IPS DF 4.7 (cell line): ENCODE measurements at regions not wholly inside any gene's neighbourhood (a gene's known extent, or its start where the extent isn't known, plus 50 kb on each side); places are given as distances from the start of the nearest gene placed in this dataset.

Source experiments
- DNase-seq: peaks from one replicate; pipeline ENCODE4 v3.0.0-alpha.2; 2013; ENCODE audit warnings: low spot score; ENCODE audit errors: extremely low read depth

DNA sequence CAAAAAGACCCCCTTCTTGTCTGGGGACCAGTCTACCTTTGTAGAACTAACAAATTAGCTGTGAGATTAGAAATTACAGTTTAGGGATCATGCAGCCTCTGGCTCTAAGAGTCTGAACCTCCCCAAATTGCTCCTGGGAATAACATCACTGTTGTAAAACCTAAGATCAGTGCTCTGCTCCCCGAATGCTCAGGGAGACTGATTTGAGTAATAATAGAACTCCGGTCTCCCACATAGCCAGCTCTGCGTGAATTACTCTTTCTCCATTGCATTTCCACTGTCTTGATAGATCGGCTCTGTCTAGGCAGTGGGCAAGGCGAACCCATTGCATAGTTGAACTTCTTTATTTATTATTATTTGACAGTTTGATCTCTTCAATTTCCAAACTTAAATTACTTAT, 160.8 kb upstream of the VCX3A start:
- no peak for DNase-seq

DNA sequence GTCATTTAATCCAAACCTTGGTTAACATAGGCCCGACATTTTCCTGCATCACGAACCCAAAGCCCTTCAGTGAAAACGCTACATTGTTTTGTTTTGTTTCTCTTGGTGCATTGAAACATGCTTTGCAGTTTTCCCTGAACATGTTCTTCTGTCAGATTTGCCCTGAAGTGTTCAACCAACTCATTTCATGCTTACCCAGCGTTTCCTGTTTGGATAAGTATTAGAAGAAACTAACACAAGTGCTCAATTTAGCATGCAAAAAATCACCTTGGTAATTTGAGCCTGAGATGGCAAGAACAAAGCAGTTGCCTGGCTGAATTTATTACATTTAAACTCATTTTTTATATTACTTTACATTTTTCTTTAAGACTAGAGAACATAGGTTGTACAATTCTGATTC, 160.1 kb upstream of the VCX3A start:
- no peak for DNase-seq

DNA sequence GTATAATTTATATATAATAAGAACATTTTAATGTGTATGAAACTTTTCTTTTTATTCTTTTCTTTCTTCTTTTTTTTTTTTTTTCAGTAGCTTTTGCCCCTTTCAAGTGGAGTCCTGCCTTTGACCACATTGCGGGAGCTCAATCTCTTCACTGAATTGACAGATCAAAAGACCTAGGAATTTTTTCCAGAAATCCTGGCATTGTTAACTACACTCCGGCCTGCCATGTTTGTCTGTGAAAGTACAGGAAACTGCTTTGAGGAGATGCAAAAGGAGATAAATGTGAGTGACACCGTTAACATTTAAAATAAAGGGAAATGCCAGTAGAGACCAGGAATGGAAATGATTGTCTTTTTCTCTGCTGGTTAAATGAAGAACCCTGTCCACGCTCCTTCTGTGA, 159.3 kb upstream of the VCX3A start:
- DNase-seq, result no peak

- DNase-seq, result no peak
These were observed 158.1 kb upstream of the VCX3A start for GRCh38 chrX:6693051-6693450.

GRCh38 chrX:6685489-6685888, 150.6 kb upstream of the VCX3A start:
- no peak for DNase-seq

DNA sequence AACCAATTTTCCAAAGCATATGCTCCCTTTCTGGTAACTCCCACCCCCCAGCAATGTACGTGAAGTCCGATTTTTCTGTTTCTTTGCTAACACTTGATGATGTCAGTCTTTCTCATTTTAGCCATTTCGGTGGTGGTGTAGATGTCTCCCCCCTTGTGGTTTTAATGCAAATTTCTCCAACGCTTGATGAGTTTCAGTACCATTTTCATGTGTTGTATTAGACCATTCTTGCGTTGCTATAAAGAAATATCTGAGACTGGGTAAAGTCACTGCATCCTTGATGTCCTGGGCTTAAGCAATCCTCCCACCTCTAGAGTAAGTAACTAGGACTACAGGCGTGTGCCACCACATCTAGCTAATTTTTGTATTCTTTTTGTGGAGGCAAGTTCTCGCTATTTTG, 148.4 kb upstream of the VCX3A start:
- DNase-seq, result no peak

DNA sequence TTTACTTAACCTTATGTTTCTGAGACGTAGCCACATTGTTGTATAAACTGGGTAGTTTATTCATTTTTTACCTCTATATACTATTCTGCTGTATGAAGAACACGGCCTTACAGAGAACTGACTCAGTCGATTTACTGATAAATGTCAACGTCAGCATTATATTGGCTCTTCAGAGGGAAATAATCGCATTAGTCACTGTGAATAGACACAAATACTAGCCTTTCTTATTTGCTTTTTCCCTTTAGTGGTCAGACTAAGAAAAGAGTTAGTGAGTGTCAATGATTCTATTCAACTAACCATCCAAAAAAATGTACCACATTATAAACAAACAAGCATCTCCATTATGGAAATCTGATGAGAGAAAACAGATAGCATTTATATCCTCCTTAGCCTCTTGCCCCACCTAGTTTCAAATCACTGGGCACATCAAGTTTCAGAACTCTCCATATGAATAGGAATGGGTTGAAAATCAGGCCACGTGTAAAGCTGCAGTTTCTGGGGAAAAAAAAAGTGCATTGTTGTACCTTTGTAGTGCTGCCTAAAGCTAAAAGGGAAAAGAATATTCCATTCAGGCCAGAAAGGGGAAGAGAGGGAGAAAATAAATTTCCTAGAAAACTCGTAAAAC, 146.7 kb upstream of the VCX3A start:
- DNase-seq, result no peak

- no peak for DNase-seq
These were observed 145.1 kb upstream of the VCX3A start for GRCh38 chrX:6679988-6680387.

DNA sequence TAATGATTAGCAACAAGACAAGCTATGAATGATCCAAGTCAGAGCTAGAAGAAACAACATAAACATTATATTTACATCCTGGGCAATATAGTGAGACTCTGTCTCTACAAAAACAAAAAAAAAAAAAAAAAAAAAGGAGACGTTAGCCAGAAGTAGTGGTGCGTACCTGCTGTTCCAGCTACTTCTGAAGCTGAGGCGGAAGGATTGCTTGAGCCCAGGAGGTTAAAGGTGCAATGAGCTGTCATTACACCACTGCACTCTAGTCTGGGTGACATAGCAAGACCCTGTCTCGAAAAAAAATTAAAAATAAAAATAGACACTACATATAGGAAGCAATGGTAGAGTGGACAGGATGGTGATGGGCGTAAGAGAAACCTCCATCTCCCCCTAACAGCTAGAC, 144.6 kb upstream of the VCX3A start:
- DNase-seq, result no peak

GRCh38 chrX:6678313-6678712, 143.4 kb upstream of the VCX3A start:
- no peak for DNase-seq

- no peak for DNase-seq
These were observed 139.8 kb upstream of the VCX3A start for GRCh38 chrX:6674734-6675133.

DNA sequence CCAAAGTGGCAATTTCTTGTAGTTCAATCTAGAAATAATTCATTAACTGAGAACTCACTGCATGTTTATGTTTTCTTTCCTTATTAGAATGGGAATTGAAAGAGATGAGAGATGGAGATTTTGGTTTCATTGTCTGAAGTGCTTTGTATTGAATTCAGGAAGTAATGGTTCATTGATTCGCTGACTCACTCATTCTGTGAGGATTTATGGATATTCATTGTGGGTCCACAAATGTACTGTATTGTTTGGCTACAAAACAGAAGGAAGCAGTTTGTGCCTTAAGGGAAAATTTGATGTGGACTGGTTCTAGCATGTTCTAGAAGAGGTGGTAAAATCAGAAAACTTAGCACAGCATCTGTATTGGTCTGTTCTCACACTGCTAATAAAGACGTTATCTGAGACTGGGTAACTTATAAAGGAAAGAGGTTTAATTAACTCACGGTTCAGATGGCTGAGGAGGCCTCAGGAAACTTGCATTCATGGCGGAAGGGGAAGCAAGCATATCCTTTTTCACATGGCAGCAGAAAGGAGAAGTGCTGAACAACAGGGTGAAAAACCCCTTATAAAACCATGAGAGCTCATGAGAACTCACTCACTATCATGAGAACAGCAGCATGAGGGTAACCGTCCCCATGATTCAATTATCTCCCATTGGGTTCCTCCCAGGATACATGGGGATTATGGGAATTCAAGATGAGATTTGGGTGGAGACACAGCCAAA, 132.3 kb upstream of the VCX3A start:
- no peak for DNase-seq

DNA sequence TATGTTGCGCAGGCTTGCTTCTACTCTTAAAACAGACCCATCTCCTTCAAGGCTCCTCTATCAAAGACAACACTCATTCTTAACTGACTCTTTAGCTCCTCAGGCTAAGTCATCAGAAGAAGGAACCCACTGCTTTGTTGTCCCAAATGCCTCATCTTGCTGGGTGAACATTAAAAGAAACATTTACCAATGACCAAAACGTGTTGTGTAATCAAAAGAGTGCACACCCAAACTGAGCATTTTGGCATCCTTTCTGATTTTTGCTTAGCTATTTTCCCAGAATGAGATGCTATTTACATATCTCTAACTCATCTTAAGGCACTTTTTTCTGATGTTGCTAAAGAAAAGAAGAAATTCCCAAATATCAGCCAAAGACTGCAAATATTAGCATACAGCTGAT, 131.7 kb upstream of the VCX3A start:
- no peak for DNase-seq

GRCh38 chrX:6661736-6662135, 126.8 kb upstream of the VCX3A start:
- no peak for DNase-seq

DNA sequence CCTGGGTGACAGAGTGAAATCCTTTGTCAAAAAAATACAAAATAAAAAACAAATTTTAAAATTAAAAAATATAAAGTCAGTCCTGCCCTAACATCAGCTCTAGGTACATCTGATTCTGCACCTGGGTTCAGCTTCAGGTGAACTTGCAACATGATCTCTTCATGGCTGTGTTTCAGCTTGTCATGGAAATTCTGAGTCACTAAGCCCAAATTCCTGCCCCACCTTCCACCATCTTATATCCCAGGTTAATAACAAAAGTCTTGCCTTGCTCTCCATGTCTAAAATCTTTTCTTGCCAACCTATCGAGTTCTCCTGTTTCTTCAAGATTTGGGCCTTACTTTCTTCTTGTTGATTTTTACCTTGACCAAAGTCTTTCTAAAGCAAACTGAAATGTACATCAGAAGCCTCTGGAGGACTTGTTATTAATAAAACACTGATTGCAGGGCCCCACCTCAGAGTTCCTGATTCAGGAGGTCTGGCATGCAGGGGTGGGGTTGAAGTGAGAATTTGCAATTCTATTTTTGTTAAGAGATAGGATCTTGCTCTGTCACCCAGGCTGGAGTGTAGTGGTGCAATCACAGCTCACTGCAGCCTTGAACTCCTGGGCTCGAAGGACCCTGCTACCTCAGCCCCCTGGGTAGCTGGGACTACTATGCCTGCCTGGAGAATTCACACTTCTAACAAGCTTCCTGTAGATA, 125.8 kb upstream of the VCX3A start:
- DNase-seq, result no peak

- no peak for DNase-seq
These were observed 110.3 kb upstream of the VCX3A start for GRCh38 chrX:6645216-6645615.

- DNase-seq, result no peak
These were observed 109.5 kb upstream of the VCX3A start for GRCh38 chrX:6644411-6644810.

DNA sequence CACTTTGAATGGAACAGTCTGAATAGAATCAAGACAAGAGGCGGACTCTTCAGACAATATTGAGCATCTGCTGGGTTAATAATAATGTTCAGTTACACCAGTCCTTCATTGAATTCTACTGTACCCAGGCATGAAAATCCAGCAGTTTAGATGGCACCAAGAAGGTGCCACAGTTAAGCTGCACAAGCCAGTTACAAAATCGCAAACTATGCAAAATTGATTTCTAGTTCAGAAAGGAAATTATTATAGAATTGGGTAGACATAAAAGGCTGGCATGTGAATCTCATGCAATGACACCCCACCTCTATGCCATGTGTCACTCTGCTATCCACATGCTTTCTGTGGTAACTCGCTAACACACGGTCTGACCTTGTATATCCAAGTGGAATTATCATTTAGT, 105.8 kb upstream of the VCX3A start:
- DNase-seq, result no peak

DNA sequence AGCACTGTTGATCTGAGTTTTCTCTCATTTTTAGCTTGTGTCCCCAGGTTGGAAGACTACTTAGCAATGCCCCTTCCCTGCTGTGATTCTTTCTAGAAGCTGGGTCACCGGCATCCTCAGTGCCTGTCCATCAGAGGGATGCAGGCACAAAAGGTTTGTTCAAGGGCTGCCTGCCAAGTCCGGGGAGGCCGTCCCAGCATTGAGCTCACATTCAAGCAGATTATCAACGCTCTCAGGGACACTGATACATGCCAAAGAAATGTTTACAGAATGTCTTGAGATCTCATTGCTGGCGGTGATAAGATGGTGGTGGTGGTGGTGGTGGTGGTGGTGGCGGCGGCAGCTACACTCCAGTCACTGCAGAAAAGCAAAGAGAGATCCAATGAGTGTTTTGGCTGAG, 79.6 kb upstream of the VCX3A start:
- no peak for DNase-seq

DNA sequence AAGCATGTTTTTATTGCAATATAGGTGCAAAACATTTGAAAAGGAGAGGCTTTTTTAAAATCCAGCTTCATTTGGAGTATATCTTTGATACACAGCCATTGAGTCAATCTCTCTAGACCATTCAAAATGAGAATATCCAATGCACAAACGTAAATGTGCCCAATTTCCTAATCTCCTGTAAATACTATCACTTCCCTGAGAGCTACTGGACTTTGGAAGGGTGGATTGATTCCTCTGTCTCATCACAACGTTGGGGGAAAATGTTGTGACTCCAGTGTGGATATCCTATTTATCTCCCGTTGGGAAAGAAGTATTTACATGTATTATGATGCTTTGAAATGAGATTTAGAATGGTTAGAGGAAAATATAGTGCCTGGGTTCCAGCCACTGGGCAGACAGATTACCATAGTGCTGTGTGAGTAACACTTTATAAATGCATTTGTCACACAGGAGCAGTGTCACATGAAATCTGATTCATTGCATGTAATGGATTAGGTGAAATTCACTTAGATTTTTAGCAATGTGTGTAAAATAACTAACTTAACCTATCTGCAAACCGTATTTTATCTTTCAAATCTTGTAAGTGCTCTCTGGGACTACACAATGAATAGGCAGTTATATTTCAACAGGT, 64.4 kb upstream of the VCX3A start:
- no peak for DNase-seq
